NCI-H1436 treated with DMSO at 0.1 percent for 48 hours (cell line): ENCODE measurements at regions not wholly inside any gene's neighbourhood (a gene's known extent, or its start where the extent isn't known, plus 50 kb on each side); places are given as distances from the start of the nearest gene placed in this dataset.

Experiments used
- DNase-seq: peaks from one replicate; lab custom pipeline; 2025; lab: John Stamatoyannopoulos, UW

DNA sequence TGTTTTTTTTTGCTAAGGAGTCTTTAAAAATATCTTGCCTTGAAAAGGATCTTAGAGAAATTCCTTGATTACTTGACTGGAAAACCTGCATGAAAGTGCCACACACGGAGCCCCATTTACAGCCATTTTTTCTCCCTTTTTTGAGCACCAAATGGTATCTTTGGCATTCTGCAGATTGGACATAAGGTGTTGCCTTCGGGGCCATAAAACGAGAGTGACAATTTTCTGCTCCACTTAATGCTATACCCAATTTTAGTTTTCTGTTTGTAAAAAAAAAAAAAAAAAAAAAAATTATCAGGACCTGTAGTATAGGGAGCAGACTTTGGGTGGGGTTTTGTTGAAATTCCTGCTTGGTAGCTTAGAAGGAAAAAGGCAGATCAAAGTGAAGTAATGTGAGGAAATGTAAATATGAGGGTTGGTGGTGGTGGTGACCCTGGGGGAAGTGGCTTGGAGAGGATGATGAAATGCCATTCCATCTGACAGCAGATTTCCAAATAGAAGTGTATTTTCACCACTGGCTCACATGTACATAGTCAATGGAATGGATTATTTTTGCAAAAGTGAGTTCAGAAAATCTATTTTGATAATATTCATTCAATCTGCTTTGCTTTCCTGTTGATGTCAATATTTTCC lies 212.1 kb upstream of the SOX4 start:
- DNase-seq = no peak

DNA sequence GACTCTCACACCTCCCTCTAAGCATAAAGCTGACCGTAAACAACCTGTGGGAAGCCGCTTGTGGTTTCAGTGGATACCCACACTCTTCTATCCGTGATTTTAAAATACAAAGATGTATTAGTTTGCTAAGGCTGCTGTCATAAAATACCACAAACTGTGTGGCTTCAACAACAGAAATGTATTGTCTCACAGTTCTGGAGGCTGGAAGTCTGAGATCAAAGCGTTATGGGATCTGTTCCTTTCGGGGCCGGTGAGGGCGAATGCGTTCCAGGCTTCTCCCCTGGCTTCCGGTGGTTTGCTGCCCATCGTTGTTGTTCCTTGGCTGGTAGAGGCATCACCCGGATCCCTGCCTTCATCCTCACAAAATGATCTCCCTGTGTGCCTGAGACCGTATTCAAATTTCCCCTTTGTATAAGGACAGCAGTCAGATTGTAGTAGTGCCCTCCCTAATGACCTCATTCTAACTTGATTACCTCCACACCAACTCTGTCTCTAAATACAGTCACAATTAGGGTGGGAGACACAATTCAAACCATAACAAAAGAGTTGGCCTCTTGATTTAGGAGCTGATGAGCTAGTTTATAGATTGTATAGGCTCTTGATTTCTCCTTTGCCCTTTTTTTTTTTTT lies 210.6 kb upstream of the SOX4 start:
- no peak for DNase-seq

DNA sequence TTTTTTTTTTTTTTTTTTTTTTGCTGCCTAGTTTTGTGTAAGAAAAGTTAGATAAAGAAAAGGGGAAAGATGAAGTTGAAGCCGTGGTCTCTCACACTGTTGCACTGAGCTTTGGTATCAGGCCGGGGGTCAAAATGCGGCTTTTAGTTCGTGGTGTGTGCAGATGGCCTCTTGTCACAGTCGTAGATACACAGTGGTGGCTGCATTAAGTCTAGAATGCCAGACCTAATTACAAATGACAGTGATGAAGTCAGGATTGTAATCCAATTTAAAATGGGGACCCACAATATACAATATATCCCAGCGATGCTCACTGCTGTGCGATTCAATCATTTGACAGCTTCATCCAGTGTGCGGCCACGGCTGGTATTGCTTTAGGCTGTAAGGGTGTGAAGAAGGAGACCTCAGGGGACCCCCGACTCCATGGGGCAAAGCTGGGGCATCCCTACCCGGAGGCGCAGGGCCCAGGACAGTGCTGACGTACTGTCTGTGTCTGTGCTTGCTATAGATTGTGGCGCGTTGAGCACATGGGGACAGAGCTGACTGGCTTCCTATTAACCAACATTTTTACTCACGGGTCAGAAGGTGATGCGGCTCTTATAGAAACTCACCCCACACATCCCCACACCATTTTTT lies 210.0 kb upstream of the SOX4 start:
- no peak for DNase-seq

DNA sequence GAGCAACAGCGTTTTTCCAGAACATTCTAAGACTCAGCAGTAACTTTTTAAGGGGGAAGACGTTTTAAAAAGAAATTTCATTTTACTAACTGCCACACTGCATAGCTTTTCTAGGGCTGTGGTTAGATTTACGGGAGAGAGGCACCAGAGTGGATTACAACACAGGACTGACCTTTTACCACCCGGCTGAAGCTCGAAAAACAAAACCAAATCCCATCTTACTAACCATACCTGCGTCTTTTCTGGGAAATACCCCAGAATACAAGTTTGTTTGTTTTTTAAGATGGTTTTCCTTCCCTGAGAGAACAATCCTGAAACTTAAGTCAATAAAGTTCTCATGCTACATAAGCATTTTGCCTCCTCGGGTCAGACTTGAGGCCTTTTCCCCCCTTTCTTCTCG lies 209.3 kb upstream of the SOX4 start:
- no peak for DNase-seq

DNA sequence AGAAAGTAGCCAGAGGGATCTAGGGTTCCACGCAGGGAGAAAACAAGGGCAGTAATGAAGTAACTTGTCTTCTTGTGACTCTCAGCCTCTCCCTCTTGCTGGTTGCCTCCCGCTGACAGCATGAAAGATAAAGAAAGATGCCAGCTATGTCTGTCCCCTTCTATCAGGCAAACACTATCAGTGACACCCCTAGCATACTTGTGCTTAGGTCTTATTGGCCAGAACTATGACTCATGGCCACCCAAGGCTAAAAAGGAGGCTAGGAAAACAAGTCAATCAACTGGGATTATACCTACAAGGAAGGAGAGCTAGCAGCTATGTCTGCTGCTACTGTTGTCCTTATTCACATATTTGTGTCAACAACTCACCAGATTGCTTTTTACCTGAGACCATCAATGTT lies 206.8 kb upstream of the SOX4 start:
- DNase-seq = no peak

DNA sequence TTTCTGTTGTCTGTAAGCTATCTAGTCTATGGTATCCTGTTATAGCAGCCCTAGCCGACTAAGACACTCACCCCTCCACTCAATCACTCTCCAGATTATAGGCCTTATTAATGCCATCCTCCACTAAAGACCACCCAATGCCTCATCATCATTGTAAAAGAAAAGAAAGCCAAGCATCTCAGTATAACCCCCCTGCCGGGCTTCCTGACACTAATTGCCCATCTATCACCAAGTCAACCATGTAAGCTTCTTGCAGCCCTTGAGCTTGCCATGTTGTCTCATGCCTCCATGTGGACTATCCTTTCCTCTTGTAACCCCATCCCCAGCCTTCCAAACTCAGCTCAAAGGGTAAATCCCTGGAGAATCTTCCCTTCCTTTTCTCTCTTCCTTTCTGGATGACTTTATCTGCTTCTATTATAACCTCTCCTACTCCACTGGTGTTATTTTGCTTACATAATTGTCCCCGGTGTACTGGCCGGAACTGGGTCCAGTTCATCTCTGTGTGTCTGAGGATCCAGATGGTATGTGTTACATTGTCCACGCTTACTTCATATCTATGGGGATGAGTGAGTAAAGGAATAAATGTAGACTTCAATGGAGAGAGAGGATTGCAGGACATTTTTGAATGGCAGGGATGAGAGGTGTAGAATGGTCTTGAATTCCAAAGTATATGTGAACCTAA lies 202.9 kb upstream of the SOX4 start:
- no peak for DNase-seq

DNA sequence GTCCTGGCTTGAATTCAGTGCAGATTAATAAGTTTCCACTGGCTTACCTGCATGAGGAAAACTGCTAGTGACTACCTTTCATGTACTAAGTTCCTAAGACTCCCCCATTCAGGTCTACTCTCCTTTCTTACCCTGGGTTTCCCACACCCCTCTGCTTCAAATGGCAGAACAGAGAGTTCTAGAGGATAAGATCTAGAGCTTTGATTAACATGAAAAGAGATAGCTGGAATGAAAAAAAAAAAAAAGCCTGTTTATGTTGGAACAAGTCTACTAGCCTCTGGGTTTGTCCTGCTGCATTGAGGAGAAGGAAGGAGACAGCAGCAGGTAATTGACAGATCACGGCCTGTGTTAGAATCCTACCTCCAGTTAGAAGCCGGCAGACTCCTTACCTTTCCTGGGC lies 201.4 kb upstream of the SOX4 start:
- no peak for DNase-seq

DNA sequence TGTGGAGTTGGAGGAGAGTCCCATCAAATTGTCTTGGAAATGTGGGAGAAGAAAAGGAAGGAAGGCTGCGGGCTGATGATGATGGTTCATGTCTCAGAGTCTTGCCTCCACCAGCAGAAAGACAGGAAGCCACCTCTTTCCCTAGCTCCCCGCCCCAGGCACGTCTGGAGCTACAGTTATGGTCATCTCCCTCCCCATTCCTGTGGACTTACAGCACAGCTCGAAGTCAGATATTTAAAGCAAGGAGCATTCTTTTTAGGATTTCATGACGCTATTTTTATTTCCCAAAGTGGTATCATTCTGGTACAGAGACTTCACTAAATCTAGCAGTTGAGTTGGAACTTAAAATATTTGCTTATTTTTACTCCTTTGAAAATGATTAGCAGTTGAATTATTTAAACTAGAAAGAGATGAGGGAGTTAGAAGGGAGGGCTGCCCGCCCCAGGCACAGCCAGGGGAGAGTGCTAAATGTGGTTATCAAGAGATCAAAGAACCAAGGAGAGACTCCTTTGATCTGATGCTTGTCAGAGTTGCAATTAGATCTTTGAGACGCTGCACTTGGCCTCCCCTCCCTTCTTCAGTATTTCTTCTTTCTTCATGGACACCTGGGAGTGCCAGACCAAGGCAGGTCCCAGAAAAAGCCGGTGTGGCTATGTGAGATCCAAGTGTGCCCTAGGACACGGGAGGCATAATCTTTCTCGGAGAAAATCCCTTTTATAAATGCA lies 199.9 kb upstream of the SOX4 start:
- DNase-seq = no peak

DNA sequence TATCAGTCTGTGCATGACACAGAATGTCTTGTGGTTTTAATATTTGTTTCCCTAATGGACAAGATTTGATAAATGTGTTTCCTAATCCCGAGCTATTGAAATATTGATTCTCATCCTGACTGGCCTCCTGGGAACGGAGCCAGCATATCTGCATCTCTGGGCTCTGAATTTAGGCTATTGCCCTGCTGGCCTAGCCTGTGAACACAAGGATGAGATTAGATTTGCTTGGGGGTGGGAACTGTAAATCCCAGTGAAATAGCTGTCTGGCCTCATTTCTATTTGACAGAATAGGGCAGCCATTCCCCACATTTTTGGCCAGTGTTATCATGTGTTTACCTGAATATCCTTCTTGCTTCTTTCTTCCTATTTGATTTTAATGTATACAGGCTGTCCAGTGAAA lies 198.4 kb upstream of the SOX4 start:
- DNase-seq = no peak

DNA sequence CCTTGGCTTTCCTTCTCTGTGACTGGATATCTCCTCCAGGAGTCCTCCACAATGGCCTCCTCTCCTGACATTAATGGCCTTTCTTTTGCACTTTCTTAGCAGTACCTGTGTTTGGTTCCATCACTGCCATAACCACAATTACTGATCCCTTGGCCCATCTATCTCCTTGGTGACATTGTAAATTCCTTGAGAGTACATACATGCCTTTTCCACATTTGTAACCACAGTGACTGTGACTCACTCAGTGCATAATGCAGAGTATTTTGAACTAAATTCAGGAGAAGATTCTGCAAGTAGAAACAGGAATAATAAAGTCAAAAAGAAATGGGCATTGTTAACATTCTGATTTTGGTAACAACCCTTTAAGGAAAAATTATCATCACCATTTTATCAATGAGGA lies 197.2 kb upstream of the SOX4 start:
- DNase-seq = no peak

DNA sequence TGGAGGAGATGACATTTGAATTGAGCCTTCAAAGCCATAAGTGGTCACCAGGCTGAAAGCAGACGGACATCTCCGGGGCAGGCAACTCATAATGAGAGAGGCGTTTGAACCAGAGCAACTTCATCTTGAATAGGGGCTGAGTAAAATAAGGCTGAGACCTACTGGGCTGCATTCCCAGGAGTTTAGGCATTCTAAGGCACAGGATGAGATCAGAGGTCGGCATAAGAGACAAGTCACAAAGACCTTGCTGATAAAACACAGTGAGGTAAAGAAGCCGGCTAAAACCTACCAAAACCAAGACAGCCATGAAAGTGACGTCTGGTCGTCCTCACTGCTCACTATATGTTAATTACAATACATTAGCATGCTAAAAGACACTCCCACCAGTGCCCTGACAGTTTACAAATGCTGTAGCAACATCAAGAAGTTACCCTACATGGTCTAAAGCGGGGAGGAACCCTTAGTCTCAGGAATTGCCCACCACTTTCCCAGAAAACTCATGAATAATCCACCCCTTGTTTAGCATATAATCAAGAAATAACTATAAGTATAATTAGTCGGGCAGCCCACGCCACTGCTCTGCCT lies 194.7 kb upstream of the SOX4 start:
- DNase-seq = no peak

DNA sequence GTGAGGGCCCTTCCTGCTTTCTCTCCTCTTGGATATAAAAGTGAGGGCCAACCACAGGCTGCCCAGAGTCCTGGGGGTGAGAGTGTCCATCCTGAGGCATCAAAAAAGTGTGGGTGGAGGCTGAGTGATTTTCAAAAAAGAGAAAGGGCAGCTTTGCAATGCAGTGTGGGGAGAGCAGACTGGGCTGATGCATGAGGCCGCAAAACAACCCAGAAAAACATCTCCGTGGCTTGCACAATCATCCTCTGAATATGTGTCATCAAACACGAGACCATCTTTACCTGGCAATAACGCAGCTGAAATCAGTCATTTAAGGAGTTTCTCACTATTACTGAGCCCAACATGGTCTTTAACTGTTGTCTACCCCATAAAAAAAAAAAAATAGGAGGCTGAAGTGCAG lies 191.2 kb upstream of the SOX4 start:
- no peak for DNase-seq

DNA sequence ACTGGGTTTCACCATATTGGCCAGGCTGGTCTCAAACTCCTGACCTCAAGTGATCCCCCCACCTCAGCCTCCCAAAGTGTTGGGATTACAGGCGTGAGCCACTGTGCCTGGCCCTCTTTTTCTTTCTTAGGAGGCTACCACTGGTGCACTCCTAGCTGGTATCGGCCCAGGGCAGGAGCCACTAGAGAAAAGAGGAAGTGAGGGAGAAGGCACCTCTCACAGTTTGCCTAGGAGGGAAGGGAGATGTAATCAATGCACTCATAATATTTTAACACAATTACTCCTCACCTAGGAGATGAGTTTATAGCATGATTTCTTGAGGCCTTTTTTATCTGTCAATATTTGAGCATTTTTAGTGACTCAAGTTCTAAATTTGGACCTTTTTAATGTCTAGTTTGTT lies 189.0 kb upstream of the SOX4 start:
- no peak for DNase-seq

DNA sequence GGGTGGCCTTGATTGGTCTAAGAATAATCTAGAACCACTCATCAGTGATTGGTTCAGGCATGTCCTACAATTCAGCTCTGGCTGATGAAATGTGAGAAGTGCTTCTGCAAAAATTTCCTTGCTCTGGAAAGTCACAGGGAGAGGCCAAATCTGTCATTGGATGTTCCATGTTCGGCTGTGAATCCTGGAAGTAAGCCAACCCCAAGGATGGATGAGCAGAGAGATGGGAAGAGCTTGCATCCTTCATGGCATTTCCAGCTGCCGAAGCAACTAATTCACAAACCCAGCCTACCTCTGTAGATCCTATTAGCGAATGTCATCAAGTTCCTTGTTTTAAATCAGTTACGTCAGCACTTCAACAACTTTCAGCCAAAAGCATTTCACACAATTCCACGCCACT lies 187.2 kb upstream of the SOX4 start:
- DNase-seq = no peak

DNA sequence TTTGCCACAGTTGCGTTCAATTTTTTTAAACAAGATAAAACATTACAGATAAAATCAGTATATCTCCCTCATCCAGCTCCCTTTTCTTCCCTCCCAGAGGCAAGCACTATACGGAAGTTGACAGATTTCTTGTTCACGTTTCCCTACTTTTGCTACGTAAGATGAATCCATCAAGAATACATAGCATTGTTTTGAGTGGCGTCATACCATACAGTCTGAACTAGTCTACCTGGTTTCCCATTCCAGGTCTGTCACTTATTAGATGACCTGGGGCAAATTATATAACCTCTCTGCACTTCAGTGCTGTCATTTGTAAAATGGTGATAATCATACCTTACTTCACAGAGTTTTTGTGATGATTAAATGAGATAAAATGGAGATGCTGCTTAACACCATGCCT lies 184.3 kb upstream of the SOX4 start:
- DNase-seq = no peak

DNA sequence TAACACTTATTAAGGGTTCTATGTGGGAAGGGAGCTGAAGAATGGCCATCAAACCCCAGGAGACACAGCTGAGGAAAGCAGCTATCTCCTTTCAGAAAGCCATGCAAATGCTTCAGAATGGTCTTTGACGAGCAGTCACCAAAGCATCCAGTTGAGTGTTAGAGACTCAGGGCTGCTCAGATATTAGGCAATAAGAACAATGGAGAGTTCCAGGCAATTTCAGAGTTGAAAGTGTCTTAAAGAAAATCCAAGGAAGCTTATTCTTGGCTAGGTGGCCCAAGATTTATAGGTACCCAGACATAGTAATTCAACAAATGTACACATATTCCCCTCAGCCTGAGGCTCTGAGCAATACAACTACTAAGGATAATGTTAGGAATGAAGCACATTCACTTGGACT lies 180.1 kb upstream of the SOX4 start:
- no peak for DNase-seq

DNA sequence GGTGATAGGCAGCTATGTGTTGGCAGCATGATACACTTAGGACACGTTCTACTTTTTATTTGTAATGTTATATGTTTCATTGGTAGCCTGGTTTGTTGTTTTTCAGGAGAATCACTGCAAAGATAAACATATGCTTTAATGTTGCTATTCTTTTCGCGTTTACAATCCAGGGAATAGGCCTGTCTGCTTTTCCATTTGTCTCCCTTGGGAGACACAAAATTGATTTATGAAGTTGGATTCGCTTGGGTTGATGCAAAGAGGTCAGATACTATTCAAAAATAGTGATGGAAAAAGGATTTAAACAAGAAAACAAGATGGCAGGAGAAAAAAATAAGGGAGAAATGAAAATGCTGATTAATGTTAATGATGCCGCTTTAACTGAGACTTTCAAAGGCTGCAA lies 179.5 kb upstream of the SOX4 start:
- no peak for DNase-seq

DNA sequence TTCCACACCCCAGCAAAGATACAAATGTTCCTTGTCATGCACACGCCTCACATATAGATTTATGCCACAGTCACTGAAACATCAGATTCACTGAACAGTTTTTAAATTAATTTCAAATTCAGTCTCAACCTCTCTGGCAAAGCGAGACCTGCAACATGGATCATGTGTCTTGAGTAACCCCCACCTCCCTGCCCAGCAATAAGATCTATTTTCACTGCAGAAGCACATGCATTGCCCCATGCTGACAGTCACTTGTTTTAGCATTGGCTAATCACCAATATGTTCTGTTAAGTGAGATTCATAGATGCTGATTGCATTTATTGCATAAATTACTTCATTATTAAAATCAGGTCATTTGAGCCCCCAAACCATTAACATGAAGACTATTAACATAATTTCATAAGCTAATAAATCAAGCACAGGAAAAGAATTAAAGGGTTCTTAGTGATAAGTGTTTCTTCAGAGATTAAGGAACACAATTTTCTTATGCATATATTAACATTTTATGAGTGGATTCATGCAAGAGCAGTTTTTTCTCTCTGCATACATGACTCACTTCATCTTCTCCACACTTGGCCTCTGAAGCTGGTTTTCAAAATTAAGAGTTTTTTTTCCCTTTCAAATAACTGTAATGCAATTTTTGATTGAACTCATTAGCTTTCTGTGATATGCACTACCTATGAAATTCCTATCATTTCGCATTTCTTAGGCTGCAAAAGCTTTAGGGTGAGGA lies 173.2 kb upstream of the SOX4 start:
- DNase-seq = no peak

DNA sequence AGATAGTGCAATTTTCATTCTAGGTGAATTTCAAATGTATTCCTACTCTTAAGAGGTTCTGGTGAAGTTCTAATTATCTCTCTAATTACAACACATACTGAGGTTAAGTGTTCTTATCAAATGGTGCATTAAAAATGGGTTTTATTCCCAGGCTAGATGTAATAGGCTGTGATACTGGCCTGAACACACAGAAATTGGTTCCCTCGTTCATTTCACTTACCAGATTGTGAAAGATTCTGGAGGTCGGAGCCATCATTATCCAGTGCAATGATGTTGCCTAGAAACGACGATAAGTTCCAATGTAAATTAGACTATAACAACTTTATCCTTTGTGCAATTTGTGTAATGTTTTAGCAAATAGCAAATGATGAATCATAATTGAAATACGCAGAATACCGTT lies 172.6 kb upstream of the SOX4 start:
- no peak for DNase-seq

DNA sequence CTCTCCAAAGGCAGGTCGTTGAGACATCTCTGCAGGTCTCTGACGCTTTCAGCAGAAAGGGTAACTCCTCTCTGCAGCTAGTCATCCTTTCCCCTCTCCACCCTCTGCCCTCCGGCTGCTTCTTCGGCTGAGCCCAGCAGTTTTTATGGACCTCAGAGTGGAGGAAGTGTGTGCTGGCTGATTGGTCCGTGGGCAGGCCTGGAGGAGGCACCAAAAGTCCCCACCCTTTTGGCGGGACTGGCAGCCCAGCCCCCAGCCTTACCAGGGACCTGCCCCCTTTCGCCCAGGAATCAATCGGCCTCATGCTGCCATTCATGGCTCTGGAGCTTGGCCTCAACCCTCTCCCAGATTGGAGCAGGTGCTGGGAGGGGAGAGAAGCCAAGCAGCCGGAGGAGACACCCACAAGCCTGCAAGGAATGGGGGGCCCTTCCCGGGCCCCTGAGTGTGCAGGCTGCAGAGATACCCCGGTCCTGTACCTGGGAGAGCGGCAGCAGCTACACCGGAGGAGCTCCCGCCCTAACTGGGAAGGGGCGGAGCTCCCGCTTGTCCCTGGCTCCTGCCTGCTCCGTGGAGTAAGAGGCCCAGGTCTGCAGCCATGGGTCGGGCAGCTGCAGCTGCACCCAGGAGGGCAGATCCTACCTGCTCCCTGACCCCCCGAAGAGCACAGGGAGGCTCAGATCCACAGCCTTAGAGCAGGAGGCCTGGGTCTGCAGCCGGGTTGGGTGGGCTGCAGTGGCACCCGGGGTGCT lies 170.3 kb upstream of the SOX4 start:
- no peak for DNase-seq
